ENCODE measurements at regions not wholly inside any gene's neighbourhood (a gene's known extent, or its start where the extent isn't known, plus 50 kb on each side); places are given as distances from the start of the nearest gene placed in this dataset.
"Not testable (repeated sequence)": the region's sequence is repeated elsewhere in the genome, so short reads cannot be mapped to it uniquely, and the experiment has no call there.

DNA sequence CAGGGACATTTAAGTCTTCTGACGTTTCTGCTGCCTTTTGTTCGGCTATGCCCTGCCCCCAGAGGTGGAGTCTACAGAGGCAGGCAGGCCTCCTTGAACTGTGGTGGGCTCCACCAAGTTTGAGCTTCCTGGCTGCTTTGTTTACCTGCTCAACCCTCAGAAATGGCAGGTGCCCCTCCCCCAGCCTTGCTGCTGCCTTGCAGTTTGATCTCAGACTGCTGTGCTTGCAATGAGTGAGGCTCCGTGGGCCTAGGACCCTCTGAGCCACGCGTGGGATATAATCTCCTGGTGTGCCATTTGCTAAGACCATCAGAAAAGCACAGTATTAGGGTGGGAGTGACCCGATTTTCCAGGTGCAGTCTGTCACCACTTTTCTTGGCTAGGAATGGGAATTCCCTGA, 647.3 kb downstream of the CD109 start:
- not testable (repeated sequence) for DNase-seq (ENCODE audit: low read depth in 4 of 4, low spot score in 3 of 4)

DNA sequence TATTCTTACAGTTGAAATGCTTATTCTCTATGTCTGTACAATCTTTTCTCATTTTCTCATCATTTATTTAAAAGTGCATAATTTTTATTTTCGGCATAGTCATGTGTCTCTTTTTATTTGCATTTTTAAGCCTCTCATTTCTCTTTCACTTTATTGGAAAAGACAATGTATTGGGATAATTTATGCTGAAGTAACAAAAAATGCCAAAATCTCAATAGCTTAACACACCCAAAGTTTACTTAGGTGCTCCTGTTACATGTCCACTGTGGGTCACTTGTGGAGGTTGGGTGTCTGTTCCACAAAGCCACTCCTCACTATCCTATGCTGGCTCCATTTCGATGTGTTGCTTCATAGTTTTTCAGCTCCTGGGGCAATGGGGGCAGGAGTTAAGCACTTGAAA, 638.7 kb downstream of the CD109 start:
- DNase-seq (ENCODE audit: low read depth in 4 of 4, low spot score in 3 of 4): no peak

DNA sequence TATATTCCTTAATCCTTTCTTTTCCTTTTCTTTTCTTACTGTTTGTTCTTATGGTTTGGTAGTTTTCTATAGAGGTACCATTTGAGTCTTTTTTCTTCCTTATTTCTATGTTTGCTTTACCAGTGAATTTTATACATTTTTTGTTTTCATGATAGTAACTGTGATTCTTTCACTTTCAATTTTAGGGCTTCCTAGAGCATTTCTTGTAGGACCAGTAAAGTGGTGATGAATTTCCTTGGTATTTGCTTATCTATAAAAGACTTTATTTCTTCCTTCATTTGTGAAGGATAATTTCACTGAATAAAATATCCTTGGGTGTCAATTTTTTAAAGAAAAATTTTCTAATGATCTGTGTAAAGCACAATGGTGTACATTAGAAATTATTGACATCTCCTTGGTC, 637.4 kb downstream of the CD109 start:
- no peak for DNase-seq (ENCODE audit: low read depth in 4 of 4, low spot score in 3 of 4)

DNA sequence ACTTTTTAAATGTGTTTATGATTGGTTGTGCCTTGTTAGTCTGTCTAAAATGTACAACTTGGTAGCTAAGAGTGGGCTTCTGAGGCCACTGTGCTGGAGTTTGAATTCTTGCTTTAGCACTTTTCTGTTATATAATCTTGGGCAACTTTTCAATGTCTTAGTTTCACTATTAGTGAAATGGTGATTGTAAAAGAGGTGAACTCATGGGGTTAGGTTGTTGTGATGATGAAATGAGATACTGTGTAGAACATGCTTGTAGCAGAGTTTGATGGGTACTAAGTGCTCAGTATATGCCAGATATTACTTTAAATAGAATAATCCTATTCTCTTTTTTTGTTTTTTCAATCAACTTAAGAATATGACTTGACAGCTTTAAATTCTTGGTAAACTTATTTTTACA, 624.7 kb downstream of the CD109 start:
- DNase-seq (ENCODE audit: low read depth in 4 of 4, low spot score in 3 of 4): no peak

DNA sequence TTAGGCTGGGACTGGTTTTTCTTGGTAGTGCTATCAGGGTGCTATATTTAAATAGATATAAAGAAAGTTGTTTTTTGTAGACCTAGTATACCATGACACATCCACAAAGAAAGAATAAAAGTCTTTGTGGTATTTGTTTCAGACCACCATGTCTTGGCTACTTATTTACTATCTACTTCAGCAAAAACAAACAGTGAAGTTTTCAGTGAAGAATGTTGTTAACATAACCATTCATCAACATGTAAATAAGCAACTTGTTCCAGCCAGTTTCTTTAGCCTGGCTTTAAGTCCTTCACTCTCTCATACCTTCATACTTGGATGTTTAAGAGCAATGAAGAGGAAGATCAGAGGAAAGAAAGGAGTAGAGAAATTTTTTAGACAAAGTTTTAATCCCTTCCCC, 624.1 kb downstream of the CD109 start:
- no peak for DNase-seq (ENCODE audit: low read depth in 4 of 4, low spot score in 3 of 4)

GRCh38 chr6:74319292-74319691, 623.3 kb downstream of the CD109 start:
- DNase-seq (ENCODE audit: low read depth in 4 of 4, low spot score in 3 of 4): no peak

DNA sequence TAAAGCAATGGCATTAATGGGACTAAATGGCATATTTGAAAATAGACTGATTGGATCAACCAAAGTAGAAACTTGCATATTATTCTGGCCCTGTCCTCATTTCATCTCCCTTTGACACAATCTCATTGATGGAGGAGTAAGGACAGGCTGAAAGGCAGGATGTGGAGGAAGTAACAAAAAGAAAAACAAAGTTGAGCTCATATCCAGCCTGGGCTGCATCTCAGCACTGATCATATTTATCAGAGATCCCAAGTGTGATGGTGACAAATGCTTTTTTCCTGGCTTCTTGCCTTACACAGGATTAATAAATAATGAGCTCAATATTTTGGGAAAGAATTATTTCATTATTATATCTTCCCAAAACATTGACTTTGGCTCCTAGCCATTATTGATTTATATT, 622.7 kb downstream of the CD109 start:
- DNase-seq (ENCODE audit: low read depth in 4 of 4, low spot score in 3 of 4): no peak

DNA sequence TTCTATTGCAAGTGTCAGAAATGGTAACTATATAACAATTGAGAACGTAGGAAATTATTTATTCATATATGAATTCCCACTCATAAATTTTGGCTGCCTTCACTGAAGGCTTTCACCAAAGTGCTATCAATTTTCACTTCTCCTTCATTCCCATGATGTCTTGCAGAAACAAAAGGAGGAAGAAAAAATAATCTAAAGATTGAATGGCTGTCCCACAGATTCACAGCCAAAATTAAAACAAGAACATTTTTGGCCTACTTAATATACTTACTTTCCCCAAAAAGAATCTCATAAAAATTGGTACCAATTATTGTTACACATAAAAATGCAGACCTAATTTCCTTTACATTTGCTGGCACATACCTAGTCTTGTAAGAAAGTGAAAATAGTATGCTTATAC, 616.1 kb downstream of the CD109 start:
- no peak for DNase-seq (ENCODE audit: low read depth in 4 of 4, low spot score in 3 of 4)

DNA sequence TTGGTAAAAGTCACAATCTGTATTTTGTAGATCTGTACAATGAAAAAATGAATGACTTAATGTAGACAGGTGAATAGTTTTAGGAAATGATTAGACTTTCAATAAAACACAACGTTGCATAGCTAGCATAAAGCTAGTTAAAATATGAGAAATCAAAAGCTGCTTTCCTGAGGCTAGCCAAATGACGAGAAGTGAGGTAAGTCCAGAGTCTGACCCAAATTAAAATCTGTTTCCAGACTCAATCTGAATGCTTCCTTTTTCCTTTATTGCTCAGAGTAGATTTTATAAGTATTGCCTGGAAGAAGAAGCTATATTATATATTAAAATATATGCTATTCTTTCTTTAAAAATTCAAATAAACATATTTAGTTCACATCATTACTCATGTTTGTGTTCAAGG, 615.4 kb downstream of the CD109 start:
- no peak for DNase-seq (ENCODE audit: low read depth in 4 of 4, low spot score in 3 of 4)

DNA sequence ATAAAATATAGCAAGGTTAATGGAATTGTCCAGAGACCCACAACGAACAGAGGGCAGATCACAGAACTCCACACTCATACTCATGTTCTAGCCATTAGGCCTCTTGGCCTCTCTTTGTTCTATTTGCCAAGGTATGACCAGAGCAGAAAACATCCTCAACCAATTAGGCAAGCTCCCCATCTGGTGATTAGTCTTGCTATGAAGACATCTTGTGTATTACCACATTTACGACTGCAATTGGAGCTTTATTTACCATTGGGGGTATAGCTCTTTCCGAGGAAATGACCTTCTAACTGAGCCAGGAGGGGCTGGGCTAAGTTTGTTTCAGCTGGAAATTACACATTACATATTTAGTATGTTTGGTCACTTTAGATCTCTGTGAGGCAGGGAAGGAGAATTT, 593.9 kb downstream of the CD109 start:
- peak in 2 of 4 donors; percentile 1 to 7 for DNase-seq (ENCODE audit: low read depth in 4 of 4, low spot score in 3 of 4)

GRCh38 chr6:74287932-74288331, 591.9 kb downstream of the CD109 start:
- DNase-seq (ENCODE audit: low read depth in 4 of 4, low spot score in 3 of 4): no peak

DNA sequence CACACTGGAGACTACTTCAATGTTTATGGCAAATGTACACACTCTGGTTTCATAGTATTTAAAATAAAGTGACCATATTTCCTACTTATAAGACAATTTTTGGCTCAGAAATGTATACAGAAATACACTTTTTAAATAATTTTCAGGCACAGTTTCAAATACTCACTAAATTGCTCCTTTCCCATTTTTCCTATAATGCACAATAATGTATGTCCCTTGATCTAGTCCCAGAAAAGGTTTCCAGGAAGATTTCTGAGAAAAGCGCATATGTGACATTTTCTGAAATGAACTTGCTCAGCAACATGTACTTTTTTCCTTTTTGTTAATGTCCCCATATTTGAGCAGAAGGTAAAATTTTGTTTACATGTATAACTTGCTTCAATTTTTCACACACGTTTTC, 591.4 kb downstream of the CD109 start:
- no peak for DNase-seq (ENCODE audit: low read depth in 4 of 4, low spot score in 3 of 4)

DNA sequence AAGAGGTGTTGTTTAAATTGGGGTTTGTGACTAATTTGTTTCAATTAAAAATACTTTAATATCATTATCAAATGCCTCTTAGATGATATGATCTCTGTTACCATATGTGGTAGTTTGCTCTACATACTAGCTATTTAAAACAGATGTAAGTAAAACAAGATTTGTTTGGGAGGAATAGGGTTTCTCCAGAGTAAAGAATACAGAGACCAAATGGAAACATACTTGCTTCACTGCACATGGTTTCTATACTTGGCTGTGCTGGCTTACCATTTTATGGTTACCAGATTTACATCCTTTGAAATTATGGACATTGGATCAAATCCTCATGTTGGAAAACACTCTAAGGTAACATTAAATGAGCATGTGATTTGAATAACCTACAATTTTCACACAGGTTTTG, 588.3 kb downstream of the CD109 start:
- no peak for DNase-seq (ENCODE audit: low read depth in 4 of 4, low spot score in 3 of 4)

- no peak for DNase-seq (ENCODE audit: low read depth in 4 of 4, low spot score in 3 of 4)
Observed at GRCh38 chr6:74283532-74283931, 587.5 kb downstream of the CD109 start.

GRCh38 chr6:74282143-74282689, 586.2 kb downstream of the CD109 start:
- no peak for DNase-seq (ENCODE audit: low read depth in 4 of 4, low spot score in 3 of 4)

GRCh38 chr6:74280130-74280692, 584.2 kb downstream of the CD109 start:
- no peak for DNase-seq (ENCODE audit: low read depth in 4 of 4, low spot score in 3 of 4)

- no peak for DNase-seq (ENCODE audit: low read depth in 4 of 4, low spot score in 3 of 4)
Observed at GRCh38 chr6:74277777-74278186, 581.8 kb downstream of the CD109 start.

GRCh38 chr6:74273541-74273940, 577.5 kb downstream of the CD109 start:
- no peak for DNase-seq (ENCODE audit: low read depth in 4 of 4, low spot score in 3 of 4)

- DNase-seq (ENCODE audit: low read depth in 4 of 4, low spot score in 3 of 4): no peak
Observed at GRCh38 chr6:74269600-74269858, 573.5 kb downstream of the CD109 start.

GRCh38 chr6:74268815-74269599, 573.0 kb downstream of the CD109 start:
- no peak for DNase-seq (ENCODE audit: low read depth in 4 of 4, low spot score in 3 of 4)

- no peak for DNase-seq (ENCODE audit: low read depth in 4 of 4, low spot score in 3 of 4)
Observed at GRCh38 chr6:74259981-74260380, 564.0 kb downstream of the CD109 start.

- peak in 2 of 4 donors; percentile 19 to 33 for DNase-seq (ENCODE audit: low read depth in 4 of 4, low spot score in 3 of 4)
Observed at GRCh38 chr6:74256781-74257180, 560.8 kb downstream of the CD109 start.

GRCh38 chr6:74256381-74256780, 560.4 kb downstream of the CD109 start:
- no peak for DNase-seq (ENCODE audit: low read depth in 4 of 4, low spot score in 3 of 4)
